HepG2 (cell line): ENCODE measurements at regions not wholly inside any gene's neighbourhood (a gene's known extent, or its start where the extent isn't known, plus 50 kb on each side); places are given as distances from the start of the nearest gene placed in this dataset.

Source experiments
- ATAC-seq: fragments of 200-7000 bp; cut with Tn5 transposase; 3 replicates; pipeline ENCODE4 v1.9.1; 2020; ENCODE audit warnings: mild to moderate bottlenecking, moderate library complexity
- BruUV-seq: library from RNA; stranded (reverse); fragments of 400-500 nt; replicated peaks from 2 replicates; lab custom pipeline; 2021; lab: Mats Ljungman, UMichigan
- CTCF ChIA-PET: fragments of 300-600 bp; formaldehyde crosslinking; extraction: SDS; loops from one replicate; lab custom pipeline; 2021; ENCODE audit warnings: low total read pairs, inconsistent platforms, low intra/inter-chr PET ratio; lab: Yijun Ruan, JAX
- POLR2A ChIA-PET: fragments of 350-600 bp; sonication (Branson Sonifier 250); formaldehyde crosslinking; loops from one replicate; lab custom pipeline; 2020; ENCODE audit warnings: antibody characterized with exemption, inconsistent platforms; lab: Yijun Ruan, JAX
- DNase-seq: peaks from one replicate; pipeline ENCODE4 v3.0.0-alpha.2; 2015; ENCODE audit warnings: low spot score
- FAIRE-seq: peaks from 3 replicates; lab custom pipeline; 2011; peaks lifted over from hg19 to GRCh38; lab: Jason Lieb, UNC
- H2AFZ ChIP-seq: one replicate; pipeline ENCODE4 v1.6.1; 2011; ENCODE audit warnings: low read length, inconsistent platforms
- H3K27ac ChIP-seq: fragments of 300-600 bp; 3 replicates; pipeline ENCODE4 v1.8.0; 2011; ENCODE audit warnings: mixed run types, mild to moderate bottlenecking, mixed read lengths, low read length, inconsistent platforms; ENCODE audit not compliant: insufficient read depth; ENCODE audit errors: extremely low read length
- H3K27me3 ChIP-seq, 2 experiments: fragments of 200-600 bp in 1 of 2; 2 replicates in 1 of 2; 3 replicates in 1 of 2; pipeline versions ENCODE4 v1.6.0 to v1.8.0; 2011; ENCODE audit warnings: low read length in 2 of 2, mild to moderate bottlenecking in 2 of 2, moderate library complexity in 2 of 2, inconsistent platforms in 1 of 2; ENCODE audit not compliant: insufficient read depth in 2 of 2, control insufficient read depth in 1 of 2
- H3K36me3 ChIP-seq, 2 experiments: fragments of 200-600 bp in 1 of 2; replicated peaks in 1 of 2; 2 replicates in 1 of 2; 3 replicates in 1 of 2; pipeline versions ENCODE4 v1.5.1 to v1.8.0; 2011; ENCODE audit warnings: low read length in 2 of 2, inconsistent platforms in 1 of 2; ENCODE audit not compliant: insufficient read depth in 2 of 2, control insufficient read depth in 1 of 2
- H3K4me1 ChIP-seq: 2 replicates; pipeline ENCODE4 v1.5.1; 2012; ENCODE audit warnings: low read length, inconsistent platforms; ENCODE audit not compliant: insufficient read depth
- H3K4me2 ChIP-seq: 2 replicates; pipeline ENCODE4 v1.6.0; 2011; ENCODE audit warnings: low read depth, low read length, inconsistent platforms
- H3K4me3 ChIP-seq, 3 experiments: fragments of 200-600 bp in 1 of 3; sonication (generic), shearing (Covaris generic) in 1 of 3; replicated peaks in 1 of 3; 2 replicates each; pipeline ENCODE4 v1.5.1; 2011 to 2016; ENCODE audit warnings: low read length in 3 of 3, inconsistent platforms in 2 of 3, low read depth in 2 of 3, mild to moderate bottlenecking in 2 of 3, control low read depth in 1 of 3, mixed read lengths in 1 of 3; ENCODE audit not compliant: insufficient read depth in 1 of 3
- H3K79me2 ChIP-seq: one replicate; pipeline ENCODE4 v1.6.1; 2011; ENCODE audit warnings: low read length, inconsistent platforms; ENCODE audit not compliant: insufficient read depth
- H3K9ac ChIP-seq: 2 replicates; pipeline ENCODE4 v1.6.0; 2011; ENCODE audit warnings: mild to moderate bottlenecking, low read depth, low read length, inconsistent platforms; ENCODE audit not compliant: insufficient read depth
- H3K9me3 ChIP-seq: 2 replicates; pipeline ENCODE4 v1.5.1; 2012; ENCODE audit warnings: mild to moderate bottlenecking, low read length
- H4K20me1 ChIP-seq: 2 replicates; pipeline ENCODE4 v1.6.0; 2011; ENCODE audit warnings: inconsistent platforms, mild to moderate bottlenecking, low read length, moderate library complexity; ENCODE audit not compliant: insufficient read depth
- NKX3-1 ChIP-seq: sonication (generic); formaldehyde crosslinking; IDR thresholded peaks from 2 replicates; pipeline ENCODE4 v1.5.0; 2020; ENCODE audit warnings: missing genetic modification reagents
- U2AF1 ChIP-seq: fragments of 200-400 bp; formaldehyde crosslinking; optimal IDR thresholded peaks from 2 replicates; pipeline ENCODE3; 2017; ENCODE audit warnings: mild to moderate bottlenecking, low read depth, low read length
- ZFP62 ChIP-seq: sonication (generic); formaldehyde crosslinking; IDR thresholded peaks from 2 replicates; pipeline ENCODE4 v1.4.0; 2020; ENCODE audit warnings: missing genetic modification reagents
- ZNF333 ChIP-seq: sonication (generic); formaldehyde crosslinking; IDR thresholded peaks from 2 replicates; pipeline ENCODE4 v1.4.0; 2020; ENCODE audit warnings: mild to moderate bottlenecking, missing genetic modification reagents, borderline replicate concordance
- ZNF557 ChIP-seq: sonication (generic); formaldehyde crosslinking; IDR thresholded peaks from 2 replicates; pipeline ENCODE4 v1.4.0; 2020; ENCODE audit warnings: missing genetic modification reagents
- ZNF570 ChIP-seq: sonication (generic); formaldehyde crosslinking; IDR thresholded peaks from 2 replicates; pipeline ENCODE4 v1.4.0; 2020; ENCODE audit warnings: mild to moderate bottlenecking, missing genetic modification reagents, borderline replicate concordance
- WGBS: methylation state at CpG from one replicate; pipeline ENCODE4 v1.1.6; 2017; ENCODE audit warnings: low lambda C conversion rate; 5-methylcytosine and 5-hydroxymethylcytosine counted together
- in situ Hi-C: cut with HindIII; loops from 2 replicates; pipeline ENCODE4 v1.10.0; 2017; ENCODE audit warnings: low pct_unique_long_range_greater_than_20kb; ENCODE audit not compliant: extremely low pct_ligation_motif_present
- intact Hi-C: fragments of 100-400 bp; cut with micrococcal nuclease; formaldehyde crosslinking; loops from one replicate; pipeline ENCODE4 v1.10.0; 2022; ENCODE audit not compliant: unreplicated experiment
- TF ChIP-seq, protein P1 (sequence below): sonication (generic); formaldehyde crosslinking; IDR thresholded peaks from 2 replicates; pipeline ENCODE4 v1.4.0; 2020; ENCODE audit warnings: missing genetic modification reagents, mild to moderate bottlenecking, borderline replicate concordance
- TF ChIP-seq, protein P2 (sequence below), 2 experiments: fragments of 450-650 bp in 1 of 2; sonication (generic) in 1 of 2; formaldehyde crosslinking in 1 of 2; IDR thresholded peaks; 2 replicates each; pipeline versions ENCODE4 v1.6.1 to v1.8.0; 2016 to 2022; ENCODE audit warnings: antibody characterized with exemption in 1 of 2, mild to moderate bottlenecking in 1 of 2, missing genetic modification reagents in 1 of 2
- TF ChIP-seq, protein P3 (sequence below), 2 experiments: sonication (generic) in 1 of 2; formaldehyde crosslinking in 1 of 2; IDR thresholded peaks; 2 replicates each; pipeline versions ENCODE4 v1.4.0 to v1.6.1; 2018 to 2020; ENCODE audit warnings: missing genetic modification reagents in 2 of 2, borderline replicate concordance in 1 of 2, low read depth in 1 of 2, mild to moderate bottlenecking in 1 of 2, missing biosample characterization in 1 of 2

DNA sequence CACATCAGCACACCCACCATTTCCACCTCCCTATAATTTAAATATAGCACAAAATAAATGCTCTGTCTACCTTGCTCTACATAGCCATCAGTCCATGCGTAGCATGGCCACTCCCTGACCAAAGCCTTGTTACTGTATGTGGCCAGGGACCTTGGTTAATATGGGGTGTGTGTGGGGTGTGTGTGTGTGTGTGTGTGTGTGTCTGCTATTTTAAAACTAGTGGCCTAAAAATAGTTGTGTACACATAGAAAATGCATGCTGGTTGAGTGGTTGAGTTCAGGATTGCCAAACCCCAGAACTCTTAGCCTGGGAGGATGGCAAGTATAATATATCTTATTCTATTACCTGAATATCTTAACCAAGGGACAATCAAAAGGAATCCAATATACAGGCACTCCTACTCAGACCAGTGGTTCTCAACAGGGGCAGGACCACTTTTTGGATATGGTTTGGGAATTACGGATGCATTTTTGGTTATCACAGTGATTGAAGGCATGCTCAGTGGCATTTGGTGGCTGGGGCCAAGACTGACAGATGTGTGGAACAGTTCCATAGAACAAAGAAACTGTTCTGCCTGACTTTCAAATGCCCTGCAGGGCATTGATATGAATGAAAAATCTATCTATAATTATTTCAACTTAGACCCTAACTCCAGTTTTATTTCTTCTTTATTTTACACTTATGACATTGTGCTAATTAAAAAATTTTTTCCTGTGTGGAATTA, 72.3 kb upstream of the PSME4 start:
- H3K9ac ChIP-seq = no peak overlapping the region
- in situ Hi-C loops (no loop called here), intact Hi-C loops (no loop called here)
- ChIA-PET POLR2A (interaction anchor here (1.5 to 1.7 kb wide), 2 partner anchors 10 to 72 kb away, joined by 13 to 24 read pairs; partner anchors contain the start of gene PSME4), CTCF (no interaction called here)
- H3K4me2 ChIP-seq = no peak overlapping the region
- H3K4me1 ChIP-seq = peaks cover 34% of the 10 kb centered on the region
- 97% methylated on average over 2 of the region's 2 CpGs for WGBS
- no peak overlapping the region for H3K4me3 ChIP-seq
- ATAC-seq (no peak), FAIRE-seq (no peak), DNase-seq (no peak)
- BruUV-seq = no TSS peak
- no peaks in the 10 kb centered on the region for H3K79me2 ChIP-seq
- H3K9me3 ChIP-seq = peaks cover 12% of the 10 kb centered on the region
- no peak overlapping the region for H2AFZ ChIP-seq
- no peaks in the 10 kb centered on the region for H4K20me1 ChIP-seq
- H3K27me3 ChIP-seq = no peaks in the 10 kb centered on the region
- H3K27ac ChIP-seq = peak overlapping the region; percentile 85
- no peaks in the 10 kb centered on the region for H3K36me3 ChIP-seq
- TF ChIP-seq U2AF1 = no peak
- no peak for TF ChIP-seq NKX3-1 (CRISPR knock-in tag)
- TF ChIP-seq ZNF333 (CRISPR knock-in tag) = no peak
- TF ChIP-seq, protein P1, sequence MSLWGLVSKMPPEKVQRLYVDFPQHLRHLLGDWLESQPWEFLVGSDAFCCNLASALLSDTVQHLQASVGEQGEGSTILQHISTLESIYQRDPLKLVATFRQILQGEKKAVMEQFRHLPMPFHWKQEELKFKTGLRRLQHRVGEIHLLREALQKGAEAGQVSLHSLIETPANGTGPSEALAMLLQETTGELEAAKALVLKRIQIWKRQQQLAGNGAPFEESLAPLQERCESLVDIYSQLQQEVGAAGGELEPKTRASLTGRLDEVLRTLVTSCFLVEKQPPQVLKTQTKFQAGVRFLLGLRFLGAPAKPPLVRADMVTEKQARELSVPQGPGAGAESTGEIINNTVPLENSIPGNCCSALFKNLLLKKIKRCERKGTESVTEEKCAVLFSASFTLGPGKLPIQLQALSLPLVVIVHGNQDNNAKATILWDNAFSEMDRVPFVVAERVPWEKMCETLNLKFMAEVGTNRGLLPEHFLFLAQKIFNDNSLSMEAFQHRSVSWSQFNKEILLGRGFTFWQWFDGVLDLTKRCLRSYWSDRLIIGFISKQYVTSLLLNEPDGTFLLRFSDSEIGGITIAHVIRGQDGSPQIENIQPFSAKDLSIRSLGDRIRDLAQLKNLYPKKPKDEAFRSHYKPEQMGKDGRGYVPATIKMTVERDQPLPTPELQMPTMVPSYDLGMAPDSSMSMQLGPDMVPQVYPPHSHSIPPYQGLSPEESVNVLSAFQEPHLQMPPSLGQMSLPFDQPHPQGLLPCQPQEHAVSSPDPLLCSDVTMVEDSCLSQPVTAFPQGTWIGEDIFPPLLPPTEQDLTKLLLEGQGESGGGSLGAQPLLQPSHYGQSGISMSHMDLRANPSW = no peak
- TF ChIP-seq, protein P2, sequence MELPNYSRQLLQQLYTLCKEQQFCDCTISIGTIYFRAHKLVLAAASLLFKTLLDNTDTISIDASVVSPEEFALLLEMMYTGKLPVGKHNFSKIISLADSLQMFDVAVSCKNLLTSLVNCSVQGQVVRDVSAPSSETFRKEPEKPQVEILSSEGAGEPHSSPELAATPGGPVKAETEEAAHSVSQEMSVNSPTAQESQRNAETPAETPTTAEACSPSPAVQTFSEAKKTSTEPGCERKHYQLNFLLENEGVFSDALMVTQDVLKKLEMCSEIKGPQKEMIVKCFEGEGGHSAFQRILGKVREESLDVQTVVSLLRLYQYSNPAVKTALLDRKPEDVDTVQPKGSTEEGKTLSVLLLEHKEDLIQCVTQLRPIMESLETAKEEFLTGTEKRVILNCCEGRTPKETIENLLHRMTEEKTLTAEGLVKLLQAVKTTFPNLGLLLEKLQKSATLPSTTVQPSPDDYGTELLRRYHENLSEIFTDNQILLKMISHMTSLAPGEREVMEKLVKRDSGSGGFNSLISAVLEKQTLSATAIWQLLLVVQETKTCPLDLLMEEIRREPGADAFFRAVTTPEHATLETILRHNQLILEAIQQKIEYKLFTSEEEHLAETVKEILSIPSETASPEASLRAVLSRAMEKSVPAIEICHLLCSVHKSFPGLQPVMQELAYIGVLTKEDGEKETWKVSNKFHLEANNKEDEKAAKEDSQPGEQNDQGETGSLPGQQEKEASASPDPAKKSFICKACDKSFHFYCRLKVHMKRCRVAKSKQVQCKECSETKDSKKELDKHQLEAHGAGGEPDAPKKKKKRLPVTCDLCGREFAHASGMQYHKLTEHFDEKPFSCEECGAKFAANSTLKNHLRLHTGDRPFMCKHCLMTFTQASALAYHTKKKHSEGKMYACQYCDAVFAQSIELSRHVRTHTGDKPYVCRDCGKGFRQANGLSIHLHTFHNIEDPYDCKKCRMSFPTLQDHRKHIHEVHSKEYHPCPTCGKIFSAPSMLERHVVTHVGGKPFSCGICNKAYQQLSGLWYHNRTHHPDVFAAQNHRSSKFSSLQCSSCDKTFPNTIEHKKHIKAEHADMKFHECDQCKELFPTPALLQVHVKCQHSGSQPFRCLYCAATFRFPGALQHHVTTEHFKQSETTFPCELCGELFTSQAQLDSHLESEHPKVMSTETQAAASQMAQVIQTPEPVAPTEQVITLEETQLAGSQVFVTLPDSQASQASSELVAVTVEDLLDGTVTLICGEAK (IDR thresholded peaks at IDR 0.05) = no peak
- TF ChIP-seq, protein P2 (CRISPR knock-in tag; IDR thresholded peaks at IDR 0.05) = no peak
- TF ChIP-seq, protein P3, sequence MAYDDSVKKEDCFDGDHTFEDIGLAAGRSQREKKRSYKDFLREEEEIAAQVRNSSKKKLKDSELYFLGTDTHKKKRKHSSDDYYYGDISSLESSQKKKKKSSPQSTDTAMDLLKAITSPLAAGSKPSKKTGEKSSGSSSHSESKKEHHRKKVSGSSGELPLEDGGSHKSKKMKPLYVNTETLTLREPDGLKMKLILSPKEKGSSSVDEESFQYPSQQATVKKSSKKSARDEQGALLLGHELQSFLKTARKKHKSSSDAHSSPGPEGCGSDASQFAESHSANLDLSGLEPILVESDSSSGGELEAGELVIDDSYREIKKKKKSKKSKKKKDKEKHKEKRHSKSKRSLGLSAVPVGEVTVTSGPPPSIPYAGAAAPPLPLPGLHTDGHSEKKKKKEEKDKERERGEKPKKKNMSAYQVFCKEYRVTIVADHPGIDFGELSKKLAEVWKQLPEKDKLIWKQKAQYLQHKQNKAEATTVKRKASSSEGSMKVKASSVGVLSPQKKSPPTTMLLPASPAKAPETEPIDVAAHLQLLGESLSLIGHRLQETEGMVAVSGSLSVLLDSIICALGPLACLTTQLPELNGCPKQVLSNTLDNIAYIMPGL (CRISPR knock-in tag; IDR thresholded peaks at IDR 0.05; ENCODE audit: borderline replicate concordance in 1 of 2, low read depth in 1 of 2) = no peak
- no peak for TF ChIP-seq ZNF570
- no peak for TF ChIP-seq ZNF557 (CRISPR knock-in tag)
- TF ChIP-seq ZFP62 (CRISPR knock-in tag) = no peak
